H9 (cell line): ENCODE measurements at regions not wholly inside any gene's neighbourhood (a gene's known extent, or its start where the extent isn't known, plus 50 kb on each side); places are given as distances from the start of the nearest gene placed in this dataset.

Experiments
- DNase-seq: peaks from one replicate; pipeline ENCODE4 v3.0.0-alpha.2; 2017
- H2AFZ ChIP-seq: one replicate; pipeline ENCODE4 v1.6.1; 2013; ENCODE audit warnings: mild to moderate bottlenecking, low read length, control low read depth, moderate library complexity
- H2AK5ac ChIP-seq: 2 replicates; pipeline ENCODE4 v1.6.1; 2013; ENCODE audit warnings: low read length, control low read depth, mixed read lengths; ENCODE audit not compliant: insufficient read length
- H2BK120ac ChIP-seq: one replicate; pipeline ENCODE4 v1.6.1; 2013; ENCODE audit warnings: low read depth, mild to moderate bottlenecking, low read length, control low read depth, inconsistent platforms; ENCODE audit not compliant: poor library complexity, severe bottlenecking
- H2BK12ac ChIP-seq: 2 replicates; pipeline ENCODE4 v1.6.1; 2013; ENCODE audit warnings: low read length, control low read depth, mixed read lengths, low read depth; ENCODE audit not compliant: insufficient read length
- H2BK15ac ChIP-seq: 2 replicates; pipeline ENCODE4 v1.6.1; 2013; ENCODE audit warnings: low read depth, low read length, control low read depth
- H2BK20ac ChIP-seq: one replicate; pipeline ENCODE4 v1.6.1; 2013; ENCODE audit warnings: low read depth, mild to moderate bottlenecking, low read length, control low read depth, inconsistent platforms; ENCODE audit not compliant: poor library complexity, severe bottlenecking
- H2BK5ac ChIP-seq: 2 replicates; pipeline ENCODE4 v1.6.1; 2013; ENCODE audit warnings: low read length, control low read depth, mixed read lengths; ENCODE audit not compliant: insufficient read length
- H3K14ac ChIP-seq: 2 replicates; pipeline ENCODE4 v1.6.1; 2013; ENCODE audit warnings: low read length, control low read depth; ENCODE audit not compliant: insufficient read depth
- H3K18ac ChIP-seq: 2 replicates; pipeline ENCODE4 v1.6.1; 2013; ENCODE audit warnings: low read depth, mild to moderate bottlenecking, mixed read lengths, low read length, control low read depth; ENCODE audit not compliant: insufficient read length
- H3K23ac ChIP-seq: 2 replicates; pipeline ENCODE4 v1.6.1; 2013; ENCODE audit warnings: low read length, control low read depth, mixed read lengths, low read depth; ENCODE audit not compliant: insufficient read length
- H3K23me2 ChIP-seq: 2 replicates; pipeline ENCODE4 v1.6.1; 2013; ENCODE audit warnings: low read depth, mild to moderate bottlenecking, mixed read lengths, low read length, control low read depth; ENCODE audit not compliant: insufficient read length, poor library complexity, severe bottlenecking
- H3K27ac ChIP-seq: 2 replicates; pipeline ENCODE4 v1.5.1; 2013; ENCODE audit warnings: low read length, control low read depth, mixed read lengths, low read depth; ENCODE audit not compliant: insufficient read length
- H3K27me3 ChIP-seq: 2 replicates; pipeline ENCODE4 v1.6.1; 2013; ENCODE audit warnings: low read length, control low read depth, inconsistent platforms; ENCODE audit not compliant: insufficient read depth
- H3K4ac ChIP-seq: 2 replicates; pipeline ENCODE4 v1.6.1; 2013; ENCODE audit warnings: low read depth, mild to moderate bottlenecking, control low read depth, inconsistent platforms, low read length, moderate library complexity
- H3K4me1 ChIP-seq: 2 replicates; pipeline ENCODE4 v1.6.1; 2013; ENCODE audit warnings: low read length, control low read depth, inconsistent platforms; ENCODE audit not compliant: insufficient read depth
- H3K4me2 ChIP-seq: 2 replicates; pipeline ENCODE4 v1.6.1; 2013; ENCODE audit warnings: low read length, control low read depth, mixed read lengths; ENCODE audit not compliant: insufficient read length, insufficient read depth
- H3K56ac ChIP-seq: 2 replicates; pipeline ENCODE4 v1.6.1; 2013; ENCODE audit warnings: low read depth, mild to moderate bottlenecking, mixed read lengths, low read length, control low read depth; ENCODE audit not compliant: insufficient read length
- H3K79me1 ChIP-seq: 2 replicates; pipeline ENCODE4 v1.6.1; 2013; ENCODE audit warnings: low read depth, mild to moderate bottlenecking, moderate library complexity, low read length, control low read depth, inconsistent platforms; ENCODE audit not compliant: insufficient read depth, poor library complexity, severe bottlenecking
- H3K79me2 ChIP-seq: 2 replicates; pipeline ENCODE4 v1.6.1; 2013; ENCODE audit warnings: low read length, control low read depth, inconsistent platforms; ENCODE audit not compliant: insufficient read depth
- H3K9ac ChIP-seq: 2 replicates; pipeline ENCODE4 v1.6.1; 2013; ENCODE audit warnings: low read length, control low read depth, mixed read lengths; ENCODE audit not compliant: insufficient read length; ENCODE audit errors: extremely low read depth
- H3K9me3 ChIP-seq: one replicate; pipeline ENCODE4 v1.6.1; 2013; ENCODE audit warnings: low read depth, low read length, inconsistent platforms; ENCODE audit not compliant: control insufficient read depth
- H3T11ph ChIP-seq: one replicate; pipeline ENCODE4 v1.6.1; 2013; ENCODE audit warnings: mild to moderate bottlenecking, low read length, control low read depth, inconsistent platforms
- H4K20me1 ChIP-seq: one replicate; pipeline ENCODE4 v1.6.1; 2013; ENCODE audit not compliant: control insufficient read depth, insufficient read length, insufficient read depth
- H4K5ac ChIP-seq: 2 replicates; pipeline ENCODE4 v1.6.1; 2013; ENCODE audit warnings: low read depth, mild to moderate bottlenecking, mixed read lengths, low read length, control low read depth; ENCODE audit not compliant: insufficient read length
- H4K8ac ChIP-seq: replicated peaks from 2 replicates; pipeline ENCODE4 v1.6.1; 2013; ENCODE audit warnings: low read length, control low read depth, mixed read lengths, low read depth; ENCODE audit not compliant: insufficient read length
- H4K91ac ChIP-seq: 2 replicates; pipeline ENCODE4 v1.6.1; 2013; ENCODE audit warnings: low read depth, mild to moderate bottlenecking, moderate library complexity, mixed read lengths, low read length, control low read depth; ENCODE audit not compliant: insufficient read length
- H3K27ac Mint-ChIP-seq, 3 experiments: 2 replicates in 2 of 3; 3 replicates in 1 of 3; pipeline ENCODE4 v1.8.0; 2020 to 2021; ENCODE audit warnings: mixed read lengths in 3 of 3, mild to moderate bottlenecking in 1 of 3, moderate library complexity in 1 of 3
- H3K27me3 Mint-ChIP-seq: 2 replicates; pipeline ENCODE4 v1.8.0; 2021; ENCODE audit warnings: low read depth, mild to moderate bottlenecking, moderate library complexity, mixed read lengths
- H3K36me3 Mint-ChIP-seq, 3 experiments: 2 replicates in 2 of 3; 3 replicates in 1 of 3; pipeline ENCODE4 v1.8.0; 2020 to 2021; ENCODE audit warnings: low read depth in 3 of 3, mixed read lengths in 3 of 3; ENCODE audit not compliant: insufficient read depth in 1 of 3
- H3K4me1 Mint-ChIP-seq, 2 experiments: 2 replicates each; pipeline ENCODE4 v1.8.0; 2020; ENCODE audit warnings: mixed read lengths in 2 of 2
- H3K4me3 Mint-ChIP-seq, 2 experiments: 2 replicates in 1 of 2; 3 replicates in 1 of 2; pipeline ENCODE4 v1.8.0; 2020 to 2021; ENCODE audit warnings: mild to moderate bottlenecking in 2 of 2, mixed read lengths in 2 of 2, moderate library complexity in 1 of 2
- H3K9me3 Mint-ChIP-seq, 2 experiments: 2 replicates in 1 of 2; 3 replicates in 1 of 2; pipeline ENCODE4 v1.8.0; 2020; ENCODE audit warnings: mild to moderate bottlenecking in 2 of 2, mixed read lengths in 2 of 2, moderate library complexity in 1 of 2
- WGBS: extraction: QIAGEN DNeasy Blood & Tissue Kit; methylation state at CpG from one replicate; pipeline ENCODE4 v1.1.7; 2013; ENCODE audit warnings: missing lambda C conversion rate, low lambda C conversion rate, mixed read lengths; ENCODE audit not compliant: insufficient read length; ENCODE audit errors: extremely low coverage; 5-methylcytosine and 5-hydroxymethylcytosine counted together
- TF ChIP-seq, protein P1 (sequence below): fragments of 200-600 bp; sonication (generic); conservative IDR thresholded peaks from 3 replicates; pipeline ENCODE4 v1.8.0; 2021; ENCODE audit warnings: antibody characterized with exemption, mild to moderate bottlenecking

GRCh38 chr5:2355859-2356258 lies 395.6 kb downstream of the IRX2 start:
- H3K23ac ChIP-seq = no peak overlapping the region
- TF ChIP-seq, protein P1, sequence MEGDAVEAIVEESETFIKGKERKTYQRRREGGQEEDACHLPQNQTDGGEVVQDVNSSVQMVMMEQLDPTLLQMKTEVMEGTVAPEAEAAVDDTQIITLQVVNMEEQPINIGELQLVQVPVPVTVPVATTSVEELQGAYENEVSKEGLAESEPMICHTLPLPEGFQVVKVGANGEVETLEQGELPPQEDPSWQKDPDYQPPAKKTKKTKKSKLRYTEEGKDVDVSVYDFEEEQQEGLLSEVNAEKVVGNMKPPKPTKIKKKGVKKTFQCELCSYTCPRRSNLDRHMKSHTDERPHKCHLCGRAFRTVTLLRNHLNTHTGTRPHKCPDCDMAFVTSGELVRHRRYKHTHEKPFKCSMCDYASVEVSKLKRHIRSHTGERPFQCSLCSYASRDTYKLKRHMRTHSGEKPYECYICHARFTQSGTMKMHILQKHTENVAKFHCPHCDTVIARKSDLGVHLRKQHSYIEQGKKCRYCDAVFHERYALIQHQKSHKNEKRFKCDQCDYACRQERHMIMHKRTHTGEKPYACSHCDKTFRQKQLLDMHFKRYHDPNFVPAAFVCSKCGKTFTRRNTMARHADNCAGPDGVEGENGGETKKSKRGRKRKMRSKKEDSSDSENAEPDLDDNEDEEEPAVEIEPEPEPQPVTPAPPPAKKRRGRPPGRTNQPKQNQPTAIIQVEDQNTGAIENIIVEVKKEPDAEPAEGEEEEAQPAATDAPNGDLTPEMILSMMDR = no peak
- H3K4me2 ChIP-seq = no peak overlapping the region
- peaks cover 0 to 5% (median 0%) of the 10 kb centered on the region in 3 experiments; a peak in 1 of 7 replicates for H3K36me3 Mint-ChIP-seq
- peaks cover 4% of the 10 kb centered on the region for H3K27me3 Mint-ChIP-seq
- no peak overlapping the region for H4K91ac ChIP-seq
- H3K27ac Mint-ChIP-seq = no peak overlapping the region
- no peak overlapping the region for H2BK20ac ChIP-seq
- no peak overlapping the region for H3K4me3 Mint-ChIP-seq
- H3T11ph ChIP-seq = no peak overlapping the region
- no peak overlapping the region for H3K18ac ChIP-seq
- no peak overlapping the region for H3K27ac ChIP-seq
- no peak overlapping the region for H2BK5ac ChIP-seq
- no peaks in the 10 kb centered on the region for H3K79me2 ChIP-seq
- H2BK15ac ChIP-seq = no peak overlapping the region
- H3K79me1 ChIP-seq = no peaks in the 10 kb centered on the region
- no peak overlapping the region for H3K9ac ChIP-seq
- H3K14ac ChIP-seq = no peak overlapping the region
- no peak overlapping the region for H4K8ac ChIP-seq
- H3K23me2 ChIP-seq = no peaks in the 10 kb centered on the region
- no peak overlapping the region for H4K5ac ChIP-seq
- H3K4me1 ChIP-seq = peaks cover 6% of the 10 kb centered on the region; the same call in 1 of the 2 replicates
- H2AK5ac ChIP-seq = no peak overlapping the region
- H3K4me1 Mint-ChIP-seq = peaks cover 16 to 17% of the 10 kb centered on the region in 2 experiments
- H2BK12ac ChIP-seq = no peak overlapping the region
- no peak overlapping the region for H2BK120ac ChIP-seq
- WGBS = no CpG with 5 or more reads among the region's 2 CpGs
- no peak overlapping the region for H2AFZ ChIP-seq
- H3K9me3 Mint-ChIP-seq = peaks cover 0 to 3% of the 10 kb centered on the region in 2 experiments; a peak in 2 of 5 replicates
- H3K4ac ChIP-seq = no peak overlapping the region
- no peaks in the 10 kb centered on the region for H3K27me3 ChIP-seq
- H3K56ac ChIP-seq = no peak overlapping the region
- H4K20me1 ChIP-seq = no peaks in the 10 kb centered on the region
- no peak for DNase-seq
- no peaks in the 10 kb centered on the region for H3K9me3 ChIP-seq
